ENCODE measurements at regions not wholly inside any gene's neighbourhood (a gene's known extent, or its start where the extent isn't known, plus 50 kb on each side); places are given as distances from the start of the nearest gene placed in this dataset.

- ChIA-PET CTCF (no interaction called here), POLR2A (no interaction called here)
- no peak overlapping the region for H3K27ac ChIP-seq (ENCODE audit: insufficient read depth, low read depth, low read length)
- H2AFZ ChIP-seq (ENCODE audit: low read depth, low read length) = no peak overlapping the region
- intact Hi-C loops (cut with micrococcal nuclease) (no loop called here), dilution Hi-C loops (cut with MboI; ENCODE audit: extremely low pct_ligation_motif_present, low sequenced_read_pairs) (no loop called here)
- no peak overlapping the region for H3K4me3 ChIP-seq (replicated peaks in 1 of 3; ENCODE audit: insufficient read depth in 1 of 3, low read depth in 1 of 3, low read length in 3 of 3)
- no peaks in the 10 kb centered on the region for H3K9me3 ChIP-seq (replicated peaks; ENCODE audit: control insufficient read depth, insufficient read depth, low read length)
- no peak overlapping the region for H3K9ac ChIP-seq (replicated peaks; ENCODE audit: extremely low read depth, insufficient read depth, low read length)
- no peaks in the 10 kb centered on the region for H3K4me1 ChIP-seq (ENCODE audit: control insufficient read depth, extremely low read depth, insufficient read depth, low read length)
- H3K27me3 ChIP-seq (ENCODE audit: control insufficient read depth in 2 of 2, insufficient read depth in 2 of 2, low read length in 2 of 2) = no peaks in the 10 kb centered on the region
- H3K4me2 ChIP-seq (ENCODE audit: insufficient read depth, low read length) = no peak overlapping the region
- no peaks in the 10 kb centered on the region for H3K36me3 ChIP-seq (ENCODE audit: control insufficient read depth in 2 of 2, extremely low read depth in 1 of 2, insufficient read depth in 2 of 2, low read length in 2 of 2)
- no peak for DNase-seq (ENCODE audit: low read depth, low spot score)
- H4K20me1 ChIP-seq (replicated peaks; ENCODE audit: control insufficient read depth, extremely low read depth, insufficient read depth, low read length) = no peaks in the 10 kb centered on the region
- no peaks in the 10 kb centered on the region for H3K79me2 ChIP-seq (ENCODE audit: control insufficient read depth, insufficient read depth, low read length)
- no peaks in the 10 kb centered on the region for H3K9me1 ChIP-seq (replicated peaks; ENCODE audit: control insufficient read depth, extremely low read depth, insufficient read depth, low read length)
- TF ChIP-seq EZH2 (IDR thresholded peaks at IDR 0.05; ENCODE audit: borderline replicate concordance, low read depth, low read length, severe bottlenecking) (no peak), POLR2AphosphoS5 (IDR thresholded peaks at IDR 0.05; ENCODE audit: insufficient read depth, low read depth, low read length) (no peak), GATA2 (IDR thresholded peaks at IDR 0.05; ENCODE audit: insufficient read depth, insufficient read length, low read depth, low read length) (no peak)
- TF ChIP-seq, protein P1, sequence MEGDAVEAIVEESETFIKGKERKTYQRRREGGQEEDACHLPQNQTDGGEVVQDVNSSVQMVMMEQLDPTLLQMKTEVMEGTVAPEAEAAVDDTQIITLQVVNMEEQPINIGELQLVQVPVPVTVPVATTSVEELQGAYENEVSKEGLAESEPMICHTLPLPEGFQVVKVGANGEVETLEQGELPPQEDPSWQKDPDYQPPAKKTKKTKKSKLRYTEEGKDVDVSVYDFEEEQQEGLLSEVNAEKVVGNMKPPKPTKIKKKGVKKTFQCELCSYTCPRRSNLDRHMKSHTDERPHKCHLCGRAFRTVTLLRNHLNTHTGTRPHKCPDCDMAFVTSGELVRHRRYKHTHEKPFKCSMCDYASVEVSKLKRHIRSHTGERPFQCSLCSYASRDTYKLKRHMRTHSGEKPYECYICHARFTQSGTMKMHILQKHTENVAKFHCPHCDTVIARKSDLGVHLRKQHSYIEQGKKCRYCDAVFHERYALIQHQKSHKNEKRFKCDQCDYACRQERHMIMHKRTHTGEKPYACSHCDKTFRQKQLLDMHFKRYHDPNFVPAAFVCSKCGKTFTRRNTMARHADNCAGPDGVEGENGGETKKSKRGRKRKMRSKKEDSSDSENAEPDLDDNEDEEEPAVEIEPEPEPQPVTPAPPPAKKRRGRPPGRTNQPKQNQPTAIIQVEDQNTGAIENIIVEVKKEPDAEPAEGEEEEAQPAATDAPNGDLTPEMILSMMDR (IDR thresholded peaks at IDR 0.05; ENCODE audit: extremely low read depth in 1 of 2, insufficient read depth in 1 of 2, low read depth in 1 of 2, low read length in 2 of 2) = no peak
- no TSS peak for BruUV-seq (replicated peaks)
- FAIRE-seq = no peak
Measured at GRCh38 chr13:81563091-81563490, 1222.2 kb upstream of the SPRY2 start.

- FAIRE-seq = no peak
- POLR2A ChIA-PET = no interaction called here
- BruUV-seq (replicated peaks) = no TSS peak
Measured at GRCh38 chr13:81562598-81562997, 1221.7 kb upstream of the SPRY2 start.

More at GRCh38 chr13:81562598-81562997, 1221.7 kb upstream of the SPRY2 start:
- dilution Hi-C loops (cut with MboI; ENCODE audit: extremely low pct_ligation_motif_present, low sequenced_read_pairs) = no loop called here
- H4K20me1 ChIP-seq (replicated peaks; ENCODE audit: control insufficient read depth, extremely low read depth, insufficient read depth, low read length) = no peaks in the 10 kb centered on the region
- H3K4me1 ChIP-seq (ENCODE audit: control insufficient read depth, extremely low read depth, insufficient read depth, low read length) = no peaks in the 10 kb centered on the region
- H3K4me3 ChIP-seq (replicated peaks in 1 of 3; ENCODE audit: insufficient read depth in 1 of 3, low read depth in 1 of 3, low read length in 3 of 3) = no peak overlapping the region
- DNase-seq (ENCODE audit: low read depth, low spot score) = no peak
- no peaks in the 10 kb centered on the region for H3K9me1 ChIP-seq (replicated peaks; ENCODE audit: control insufficient read depth, extremely low read depth, insufficient read depth, low read length)
- H3K36me3 ChIP-seq (ENCODE audit: control insufficient read depth in 2 of 2, extremely low read depth in 1 of 2, insufficient read depth in 2 of 2, low read length in 2 of 2) = no peaks in the 10 kb centered on the region
- TF ChIP-seq, protein P1 (IDR thresholded peaks at IDR 0.05; ENCODE audit: extremely low read depth in 1 of 2, insufficient read depth in 1 of 2, low read depth in 1 of 2, low read length in 2 of 2) = no peak
- TF ChIP-seq, protein P2, sequence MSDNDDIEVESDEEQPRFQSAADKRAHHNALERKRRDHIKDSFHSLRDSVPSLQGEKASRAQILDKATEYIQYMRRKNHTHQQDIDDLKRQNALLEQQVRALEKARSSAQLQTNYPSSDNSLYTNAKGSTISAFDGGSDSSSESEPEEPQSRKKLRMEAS (IDR thresholded peaks at IDR 0.05; ENCODE audit: insufficient read depth, insufficient read length) = no peak
- TF ChIP-seq JUN (IDR thresholded peaks at IDR 0.05; ENCODE audit: borderline replicate concordance, insufficient read depth, insufficient read length, low read depth) (no peak), GATA2 (IDR thresholded peaks at IDR 0.05; ENCODE audit: insufficient read depth, insufficient read length, low read depth, low read length) (no peak), POLR2A (IDR thresholded peaks at IDR 0.05; ENCODE audit: low read depth, low read length) (no peak), MYC (IDR thresholded peaks at IDR 0.05; ENCODE audit: low read depth, low read length) (no peak), EZH2 (IDR thresholded peaks at IDR 0.05; ENCODE audit: borderline replicate concordance, low read depth, low read length, severe bottlenecking) (no peak), POLR2AphosphoS5 (IDR thresholded peaks at IDR 0.05; ENCODE audit: insufficient read depth, low read depth, low read length) (no peak), FOS (IDR thresholded peaks at IDR 0.05; ENCODE audit: borderline replicate concordance, insufficient read depth, low read length) (no peak)
- H3K4me2 ChIP-seq (ENCODE audit: insufficient read depth, low read length) = no peak overlapping the region
- CTCF ChIA-PET = no interaction called here
- no peaks in the 10 kb centered on the region for H3K27me3 ChIP-seq (ENCODE audit: control insufficient read depth in 2 of 2, insufficient read depth in 2 of 2, low read length in 2 of 2)
- H3K79me2 ChIP-seq (ENCODE audit: control insufficient read depth, insufficient read depth, low read length) = no peaks in the 10 kb centered on the region
- intact Hi-C loops (cut with micrococcal nuclease) = no loop called here
- H3K9ac ChIP-seq (replicated peaks; ENCODE audit: extremely low read depth, insufficient read depth, low read length) = no peak overlapping the region
- no peak overlapping the region for H2AFZ ChIP-seq (ENCODE audit: low read depth, low read length)
- H3K27ac ChIP-seq (ENCODE audit: insufficient read depth, low read depth, low read length) = no peak overlapping the region
- H3K9me3 ChIP-seq (replicated peaks; ENCODE audit: control insufficient read depth, insufficient read depth, low read length) = no peaks in the 10 kb centered on the region

Data from endothelial cell of umbilical vein (primary cell).